ENCODE measurements at regions not wholly inside any gene's neighbourhood (a gene's known extent, or its start where the extent isn't known, plus 50 kb on each side); places are given as distances from the start of the nearest gene placed in this dataset.

DNA sequence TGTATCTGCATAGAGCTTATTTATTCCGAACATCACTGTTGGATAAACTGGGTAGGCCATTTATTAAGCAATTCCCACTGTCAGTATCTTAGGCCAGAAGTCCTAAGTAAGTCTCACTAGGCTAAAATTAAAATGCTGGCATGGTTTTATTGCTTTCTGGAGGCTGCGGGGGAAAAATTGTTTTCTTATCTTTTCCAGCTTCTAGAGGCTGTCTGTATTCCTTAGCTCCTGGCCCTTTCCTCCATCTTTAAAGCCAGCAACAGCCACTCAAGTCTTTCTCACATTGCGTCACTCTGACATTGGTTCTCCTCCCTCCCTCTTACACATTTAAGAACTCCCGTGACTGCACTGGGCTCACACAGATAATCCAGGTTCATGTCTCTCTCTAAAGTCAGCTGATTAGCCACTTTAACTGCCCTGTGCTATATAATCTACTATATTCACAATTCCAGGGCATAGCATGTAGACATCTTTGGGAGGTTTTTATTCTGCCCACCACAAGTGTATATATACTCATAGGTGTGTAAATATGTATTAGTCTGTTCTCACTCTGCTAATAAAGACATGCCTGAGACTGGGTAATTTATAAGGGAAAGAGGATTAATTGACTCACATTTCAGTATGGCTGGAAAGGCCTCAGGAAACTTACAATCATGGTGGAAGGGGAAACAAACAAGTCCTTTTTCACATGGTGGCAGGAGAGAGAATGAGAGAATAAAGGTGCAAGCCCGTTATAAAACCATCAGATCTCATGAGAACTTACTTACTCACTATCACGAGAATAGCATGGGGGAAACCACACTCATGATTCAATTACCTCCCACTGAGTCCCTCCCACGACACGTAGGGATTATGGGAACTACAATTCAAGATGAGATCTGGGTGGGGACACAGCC lies 113.5 kb upstream of the SLC7A14 start:
- no peak for TF ChIP-seq FOS (IDR thresholded peaks at IDR 0.05; ENCODE audit: borderline replicate concordance, insufficient read depth, low read length)
- ChIA-PET CTCF (interaction anchor here (1.4 to 1.6 kb wide), 2 partner anchors 110 to 286 kb away, joined by 3 to 6 read pairs; no protein-coding TSS in a partner anchor), POLR2A (no interaction called here)

DNA sequence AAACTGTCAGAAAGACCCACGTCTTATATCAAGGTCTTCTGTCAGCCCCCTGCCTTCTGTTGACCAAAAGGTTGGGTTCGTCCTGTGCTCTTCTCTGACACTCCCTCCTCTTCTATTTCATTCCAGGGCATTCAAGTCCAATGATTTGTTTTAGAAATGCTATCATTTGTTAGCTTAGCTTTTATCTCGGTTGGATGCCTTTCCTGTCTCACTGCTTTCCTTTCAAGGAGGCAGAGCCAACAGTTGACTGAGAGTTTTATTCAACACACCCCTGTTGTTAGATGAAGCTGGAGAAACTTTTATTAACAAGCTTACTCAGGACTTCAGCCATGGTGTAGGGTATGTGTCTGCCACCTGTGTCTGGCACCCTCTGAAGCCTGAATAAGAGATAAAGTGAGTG lies 112.0 kb upstream of the SLC7A14 start:
- Histone ChIP-seq H3K79me2 (ENCODE audit: control insufficient read depth, insufficient read depth, low read length) (no peaks in the 10 kb centered on the region), H2AFZ (ENCODE audit: low read depth, low read length) (no peak overlapping the region), H3K27me3 (ENCODE audit: control insufficient read depth in 2 of 2, insufficient read depth in 2 of 2, low read length in 2 of 2) (no peaks in the 10 kb centered on the region), H3K9ac (replicated peaks; ENCODE audit: extremely low read depth, insufficient read depth, low read length) (no peak overlapping the region), H3K4me2 (ENCODE audit: insufficient read depth, low read length) (no peak overlapping the region), H3K4me1 (ENCODE audit: control insufficient read depth, extremely low read depth, insufficient read depth, low read length) (peaks cover 3% of the 10 kb centered on the region), H3K27ac (ENCODE audit: insufficient read depth, low read depth, low read length) (no peak overlapping the region), H3K9me3 (replicated peaks; ENCODE audit: control insufficient read depth, insufficient read depth, low read length) (no peaks in the 10 kb centered on the region), H3K4me3 (replicated peaks in 1 of 3; ENCODE audit: insufficient read depth in 1 of 3, low read depth in 1 of 3, low read length in 3 of 3) (no peak overlapping the region), H4K20me1 (replicated peaks; ENCODE audit: control insufficient read depth, extremely low read depth, insufficient read depth, low read length) (no peaks in the 10 kb centered on the region), H3K9me1 (replicated peaks; ENCODE audit: control insufficient read depth, extremely low read depth, insufficient read depth, low read length) (no peaks in the 10 kb centered on the region), H3K36me3 (ENCODE audit: control insufficient read depth in 2 of 2, extremely low read depth in 1 of 2, insufficient read depth in 2 of 2, low read length in 2 of 2) (no peaks in the 10 kb centered on the region)
- BruUV-seq (replicated peaks) = no TSS peak
- CTCF ChIA-PET = interaction anchor here (1.3 to 1.6 kb wide), 2 partner anchors 111 to 284 kb away, joined by 4 to 6 read pairs; no protein-coding TSS in a partner anchor
- FAIRE-seq = no peak
- dilution Hi-C loops (cut with MboI; ENCODE audit: extremely low pct_ligation_motif_present, low sequenced_read_pairs) = no loop called here
- POLR2A ChIA-PET = no interaction called here
- DNase-seq (ENCODE audit: low read depth, low spot score) = no peak
- TF ChIP-seq FOS (IDR thresholded peaks at IDR 0.05; ENCODE audit: borderline replicate concordance, insufficient read depth, low read length) = no peak
- no peak for TF ChIP-seq EZH2 (IDR thresholded peaks at IDR 0.05; ENCODE audit: borderline replicate concordance, low read depth, low read length, severe bottlenecking)
- TF ChIP-seq POLR2A (IDR thresholded peaks at IDR 0.05; ENCODE audit: low read depth, low read length) = no peak
- no peak for TF ChIP-seq GATA2 (IDR thresholded peaks at IDR 0.05; ENCODE audit: insufficient read depth, insufficient read length, low read depth, low read length)
- TF ChIP-seq MYC (IDR thresholded peaks at IDR 0.05; ENCODE audit: low read depth, low read length) = no peak
- no peak for TF ChIP-seq POLR2AphosphoS5 (IDR thresholded peaks at IDR 0.05; ENCODE audit: insufficient read depth, low read depth, low read length)
- TF ChIP-seq, protein P1, sequence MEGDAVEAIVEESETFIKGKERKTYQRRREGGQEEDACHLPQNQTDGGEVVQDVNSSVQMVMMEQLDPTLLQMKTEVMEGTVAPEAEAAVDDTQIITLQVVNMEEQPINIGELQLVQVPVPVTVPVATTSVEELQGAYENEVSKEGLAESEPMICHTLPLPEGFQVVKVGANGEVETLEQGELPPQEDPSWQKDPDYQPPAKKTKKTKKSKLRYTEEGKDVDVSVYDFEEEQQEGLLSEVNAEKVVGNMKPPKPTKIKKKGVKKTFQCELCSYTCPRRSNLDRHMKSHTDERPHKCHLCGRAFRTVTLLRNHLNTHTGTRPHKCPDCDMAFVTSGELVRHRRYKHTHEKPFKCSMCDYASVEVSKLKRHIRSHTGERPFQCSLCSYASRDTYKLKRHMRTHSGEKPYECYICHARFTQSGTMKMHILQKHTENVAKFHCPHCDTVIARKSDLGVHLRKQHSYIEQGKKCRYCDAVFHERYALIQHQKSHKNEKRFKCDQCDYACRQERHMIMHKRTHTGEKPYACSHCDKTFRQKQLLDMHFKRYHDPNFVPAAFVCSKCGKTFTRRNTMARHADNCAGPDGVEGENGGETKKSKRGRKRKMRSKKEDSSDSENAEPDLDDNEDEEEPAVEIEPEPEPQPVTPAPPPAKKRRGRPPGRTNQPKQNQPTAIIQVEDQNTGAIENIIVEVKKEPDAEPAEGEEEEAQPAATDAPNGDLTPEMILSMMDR (IDR thresholded peaks at IDR 0.05; ENCODE audit: extremely low read depth in 1 of 2, insufficient read depth in 1 of 2, low read depth in 1 of 2, low read length in 2 of 2) = no peak
- TF ChIP-seq, protein P2, sequence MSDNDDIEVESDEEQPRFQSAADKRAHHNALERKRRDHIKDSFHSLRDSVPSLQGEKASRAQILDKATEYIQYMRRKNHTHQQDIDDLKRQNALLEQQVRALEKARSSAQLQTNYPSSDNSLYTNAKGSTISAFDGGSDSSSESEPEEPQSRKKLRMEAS (IDR thresholded peaks at IDR 0.05; ENCODE audit: insufficient read depth, insufficient read length) = no peak
- TF ChIP-seq JUN (IDR thresholded peaks at IDR 0.05; ENCODE audit: borderline replicate concordance, insufficient read depth, insufficient read length, low read depth) = no peak
- intact Hi-C loops (cut with micrococcal nuclease) = no loop called here

More for the DNA sequence above, 113.5 kb upstream of the SLC7A14 start:
- no peak for FAIRE-seq
- no peaks in the 10 kb centered on the region for H3K79me2 ChIP-seq (ENCODE audit: control insufficient read depth, insufficient read depth, low read length)
- no peaks in the 10 kb centered on the region for H3K36me3 ChIP-seq (ENCODE audit: control insufficient read depth in 2 of 2, extremely low read depth in 1 of 2, insufficient read depth in 2 of 2, low read length in 2 of 2)
- no peak overlapping the region for H3K9ac ChIP-seq (replicated peaks; ENCODE audit: extremely low read depth, insufficient read depth, low read length)
- H3K9me1 ChIP-seq (replicated peaks; ENCODE audit: control insufficient read depth, extremely low read depth, insufficient read depth, low read length) = no peaks in the 10 kb centered on the region
- BruUV-seq (replicated peaks) = no TSS peak
- dilution Hi-C loops (cut with MboI; ENCODE audit: extremely low pct_ligation_motif_present, low sequenced_read_pairs) = no loop called here
- no peaks in the 10 kb centered on the region for H4K20me1 ChIP-seq (replicated peaks; ENCODE audit: control insufficient read depth, extremely low read depth, insufficient read depth, low read length)
- intact Hi-C loops (cut with micrococcal nuclease) = no loop called here
- no peak overlapping the region for H3K4me3 ChIP-seq (replicated peaks in 1 of 3; ENCODE audit: insufficient read depth in 1 of 3, low read depth in 1 of 3, low read length in 3 of 3)
- no peaks in the 10 kb centered on the region for H3K27me3 ChIP-seq (ENCODE audit: control insufficient read depth in 2 of 2, insufficient read depth in 2 of 2, low read length in 2 of 2)
- H3K4me2 ChIP-seq (ENCODE audit: insufficient read depth, low read length) = no peak overlapping the region
- no peaks in the 10 kb centered on the region for H3K9me3 ChIP-seq (replicated peaks; ENCODE audit: control insufficient read depth, insufficient read depth, low read length)
- H3K27ac ChIP-seq (ENCODE audit: insufficient read depth, low read depth, low read length) = no peak overlapping the region
- no peak for DNase-seq (ENCODE audit: low read depth, low spot score)
- no peak overlapping the region for H2AFZ ChIP-seq (ENCODE audit: low read depth, low read length)
- peaks cover 9% of the 10 kb centered on the region for H3K4me1 ChIP-seq (ENCODE audit: control insufficient read depth, extremely low read depth, insufficient read depth, low read length)
